ENCODE measurements at regions not wholly inside any gene's neighbourhood (a gene's known extent, or its start where the extent isn't known, plus 50 kb on each side); places are given as distances from the start of the nearest gene placed in this dataset.

- DNase-seq (ENCODE audit: low read depth in 3 of 3), result no peak
Measured at GRCh38 chr1:221625026-221625425, 116.9 kb downstream of the DUSP10 start.

GRCh38 chr1:221626041-221626440 is 115.8 kb downstream of the DUSP10 start:
- DNase-seq (ENCODE audit: low read depth in 3 of 3), result no peak

- DNase-seq (ENCODE audit: low read depth in 3 of 3), result no peak
Measured at GRCh38 chr1:221630236-221630635, 111.7 kb downstream of the DUSP10 start.

GRCh38 chr1:221631556-221631955 is 110.3 kb downstream of the DUSP10 start:
- DNase-seq (ENCODE audit: low read depth in 3 of 3), result no peak

GRCh38 chr1:221632072-221632471 is 109.8 kb downstream of the DUSP10 start:
- DNase-seq (ENCODE audit: low read depth in 3 of 3), result no peak

- no peak for DNase-seq (ENCODE audit: low read depth in 3 of 3)
Measured at GRCh38 chr1:221633841-221634409, 108.0 kb downstream of the DUSP10 start.

- no peak for DNase-seq (ENCODE audit: low read depth in 3 of 3)
Measured at GRCh38 chr1:221634606-221635005, 107.3 kb downstream of the DUSP10 start.

GRCh38 chr1:221635305-221635704 is 106.6 kb downstream of the DUSP10 start:
- no peak for DNase-seq (ENCODE audit: low read depth in 3 of 3)

GRCh38 chr1:221636096-221636495 is 105.8 kb downstream of the DUSP10 start:
- DNase-seq (ENCODE audit: low read depth in 3 of 3), result no peak

- no peak for DNase-seq (ENCODE audit: low read depth in 3 of 3)
Measured at GRCh38 chr1:221636967-221637366, 104.9 kb downstream of the DUSP10 start.

- no peak for DNase-seq (ENCODE audit: low read depth in 3 of 3)
Measured at GRCh38 chr1:221637641-221638041, 104.2 kb downstream of the DUSP10 start.

GRCh38 chr1:221638595-221638994 is 103.3 kb downstream of the DUSP10 start:
- no peak for DNase-seq (ENCODE audit: low read depth in 3 of 3)

- no peak for DNase-seq (ENCODE audit: low read depth in 3 of 3)
Measured at GRCh38 chr1:221641811-221642210, 100.1 kb downstream of the DUSP10 start.

GRCh38 chr1:221643404-221644144 is 98.3 kb downstream of the DUSP10 start:
- DNase-seq (ENCODE audit: low read depth in 3 of 3), result no peak

GRCh38 chr1:221644145-221644448 is 97.8 kb downstream of the DUSP10 start:
- no peak for DNase-seq (ENCODE audit: low read depth in 3 of 3)

GRCh38 chr1:221644663-221645258 is 97.1 kb downstream of the DUSP10 start:
- DNase-seq (ENCODE audit: low read depth in 3 of 3), result no peak

GRCh38 chr1:221648201-221648600 is 93.7 kb downstream of the DUSP10 start:
- no peak for DNase-seq (ENCODE audit: low read depth in 3 of 3)
